K562 (cell line): ENCODE measurements at regions not wholly inside any gene's neighbourhood (a gene's known extent, or its start where the extent isn't known, plus 50 kb on each side); places are given as distances from the start of the nearest gene placed in this dataset.

Experiments
- ATAC-seq: fragments of 200-7000 bp; cut with Tn5 transposase; 3 replicates; pipeline ENCODE4 v1.9.1; 2020; ENCODE audit warnings: moderate library complexity
- BruUV-seq: library from RNA; stranded (reverse); fragments of 400-500 nt; replicated peaks from 2 replicates; lab custom pipeline; 2021; lab: Mats Ljungman, UMichigan
- CTCF ChIA-PET: fragments of 300-600 bp; formaldehyde crosslinking; extraction: SDS; loops from one replicate; lab custom pipeline; 2021; ENCODE audit warnings: low intra/inter-chr PET ratio; lab: Yijun Ruan, JAX
- POLR2A ChIA-PET: fragments of 300-600, 350-650 bp; sonication (Branson Sonifier 250); formaldehyde crosslinking; extraction: SDS; loops from one replicate; lab custom pipeline; 2021; ENCODE audit warnings: antibody characterized with exemption, inconsistent platforms; lab: Yijun Ruan, JAX
- DNase-seq, 4 experiments: peaks; one replicate each; pipeline versions ENCODE4 v3.0.0 to v3.0.0-alpha.2; 2011 to 2018; ENCODE audit warnings: low spot score in 3 of 4, mixed read lengths in 3 of 4; ENCODE audit errors: extremely low read depth in 1 of 4
- FAIRE-seq: peaks from 2 replicates; lab custom pipeline; 2011; peaks lifted over from hg19 to GRCh38; lab: Jason Lieb, UNC
- H2AFZ ChIP-seq: 2 replicates; pipeline ENCODE4 v1.6.0; 2011; ENCODE audit warnings: low read depth, low read length, control low read depth, inconsistent platforms
- H3K27ac ChIP-seq: fragments of 200-600 bp; 3 replicates; pipeline ENCODE4 v1.8.0; 2011; ENCODE audit warnings: low read depth, mild to moderate bottlenecking, control low read depth, inconsistent platforms, low read length, moderate library complexity, mixed read lengths; ENCODE audit errors: extremely low read depth
- H3K27me3 ChIP-seq, 2 experiments: fragments of 300-600 bp in 1 of 2; 2 replicates in 1 of 2; 3 replicates in 1 of 2; pipeline versions ENCODE4 v1.6.0 to v1.8.0; 2011; ENCODE audit warnings: inconsistent platforms in 2 of 2, low read length in 2 of 2, mild to moderate bottlenecking in 1 of 2, mixed read lengths in 1 of 2, moderate library complexity in 1 of 2; ENCODE audit not compliant: control insufficient read depth in 2 of 2, insufficient read depth in 2 of 2
- H3K36me3 ChIP-seq: fragments of 300-600 bp; 3 replicates; pipeline ENCODE4 v1.8.0; 2011; ENCODE audit warnings: mild to moderate bottlenecking, low read length, inconsistent platforms; ENCODE audit not compliant: control insufficient read depth, insufficient read depth
- H3K4me1 ChIP-seq, 2 experiments: fragments of 200-600 bp in 1 of 2; replicated peaks in 1 of 2; 2 replicates in 1 of 2; 3 replicates in 1 of 2; pipeline versions ENCODE4 v1.5.1 to v1.8.0; 2011; ENCODE audit warnings: inconsistent platforms in 2 of 2, low read length in 2 of 2, mild to moderate bottlenecking in 1 of 2, mixed read lengths in 1 of 2, moderate library complexity in 1 of 2; ENCODE audit not compliant: control insufficient read depth in 2 of 2, insufficient read depth in 2 of 2
- H3K4me2 ChIP-seq: 2 replicates; pipeline ENCODE4 v1.6.1; 2011; ENCODE audit warnings: low read length, control low read depth, inconsistent platforms, mixed read lengths; ENCODE audit not compliant: insufficient read depth
- H3K4me3 ChIP-seq: fragments of 200-600 bp; sonication (generic), shearing (Covaris generic); 2 replicates; pipeline ENCODE4 v1.5.1; 2016; ENCODE audit warnings: control low read depth, inconsistent platforms
- H3K79me2 ChIP-seq: fragments of 200-600 bp; 3 replicates; pipeline ENCODE4 v1.8.0; 2011; ENCODE audit warnings: low read length, inconsistent platforms; ENCODE audit not compliant: control insufficient read depth, insufficient read depth
- H3K9ac ChIP-seq, 2 experiments: 2 replicates each; pipeline versions ENCODE4 v1.6.0 to v1.6.1; 2011; ENCODE audit warnings: low read depth in 2 of 2, low read length in 2 of 2, control low read depth in 1 of 2, inconsistent platforms in 1 of 2, mild to moderate bottlenecking in 1 of 2, mixed read lengths in 1 of 2; ENCODE audit not compliant: insufficient read depth in 1 of 2
- H3K9me1 ChIP-seq: one replicate; pipeline ENCODE4 v1.6.0; 2011; ENCODE audit warnings: inconsistent platforms, mild to moderate bottlenecking, low read length, moderate library complexity; ENCODE audit not compliant: control insufficient read depth, insufficient read depth
- H3K9me3 ChIP-seq: replicated peaks from 2 replicates; pipeline ENCODE4 v1.5.1; 2011; ENCODE audit warnings: low read depth, low read length, inconsistent platforms; ENCODE audit not compliant: control insufficient read depth, insufficient read depth
- H4K20me1 ChIP-seq: replicated peaks from 2 replicates; pipeline ENCODE4 v1.6.1; 2011; ENCODE audit warnings: low read length, inconsistent platforms, mixed read lengths; ENCODE audit not compliant: control insufficient read depth, insufficient read depth
- CHAMP1 ChIP-seq: fragments of 450-650 bp; IDR thresholded peaks from 2 replicates; pipeline ENCODE4 v1.6.1; 2016; ENCODE audit warnings: mild to moderate bottlenecking
- COPS2 ChIP-seq: fragments of 450-650 bp; conservative IDR thresholded peaks from 2 replicates; pipeline ENCODE4 v1.6.1; 2016; ENCODE audit warnings: mild to moderate bottlenecking, moderate library complexity
- DLX4 ChIP-seq: fragments of 250-450 bp; sonication (Bioruptor Pico); IDR thresholded peaks from 2 replicates; pipeline ENCODE4 v1.6.1; 2021; ENCODE audit warnings: mild to moderate bottlenecking
- GATAD2B ChIP-seq: fragments of 450-650 bp; IDR thresholded peaks from 2 replicates; pipeline ENCODE4 v1.6.1; 2017; ENCODE audit warnings: mild to moderate bottlenecking, borderline replicate concordance
- IFI16 ChIP-seq: fragments of 250-450 bp; sonication (Bioruptor Pico); IDR thresholded peaks from 2 replicates; pipeline ENCODE4 v2.1.2; 2022; ENCODE audit warnings: mild to moderate bottlenecking, inconsistent platforms
- NFYB ChIP-seq: IDR thresholded peaks from 2 replicates; pipeline ENCODE4 v1.6.1; 2011; ENCODE audit warnings: mild to moderate bottlenecking, moderate library complexity; ENCODE audit not compliant: insufficient read length; ENCODE audit errors: extremely low read depth
- POLR2AphosphoS2 ChIP-seq: IDR thresholded peaks from 2 replicates; pipeline ENCODE4 v1.6.1; 2012; ENCODE audit warnings: low read length, improper control_type of control experiment
- POLR3G ChIP-seq: IDR thresholded peaks from 2 replicates; pipeline ENCODE4 v1.6.1; 2011; ENCODE audit not compliant: insufficient read length, insufficient replicate concordance; ENCODE audit errors: extremely low read depth
- SOX6 ChIP-seq: fragments of 450-650 bp; IDR thresholded peaks from 2 replicates; pipeline ENCODE4 v1.6.1; 2014; ENCODE audit warnings: mild to moderate bottlenecking
- ZBTB49 ChIP-seq: sonication (generic); formaldehyde crosslinking; IDR thresholded peaks from 2 replicates; pipeline ENCODE4 v1.8.0; 2022; ENCODE audit warnings: missing genetic modification reagents, mild to moderate bottlenecking, borderline replicate concordance
- WGBS: fragments of 100-300 bp; shearing (Covaris generic); methylation state at CpG from one replicate; pipeline ENCODE4 v1.1.6; 2016; ENCODE audit warnings: low coverage, mixed read lengths; ENCODE audit not compliant: insufficient coverage; ENCODE audit errors: missing lambda C conversion rate; 5-methylcytosine and 5-hydroxymethylcytosine counted together
- in situ Hi-C: fragments of 300-500 bp; cut with MboI; formaldehyde crosslinking; loops from 4 replicates; pipeline ENCODE4 v1.15.0; 2018; ENCODE audit warnings: inconsistent platforms, mixed read lengths
- intact Hi-C: fragments of 100-400 bp; cut with micrococcal nuclease; formaldehyde crosslinking; loops from 2 replicates; pipeline ENCODE4 v1.14.2; 2022

GRCh38 chr12:43290836-43291235 is 261.2 kb downstream of the ADAMTS20 start:
- H3K4me3 ChIP-seq: no peak overlapping the region
- no peaks in the 10 kb centered on the region for H3K79me2 ChIP-seq
- WGBS: 15% methylated on average over 2 of the region's 2 CpGs
- no peak overlapping the region for H3K4me2 ChIP-seq
- no peak overlapping the region for H3K9ac ChIP-seq
- no peaks in the 10 kb centered on the region for H4K20me1 ChIP-seq
- FAIRE-seq (no peak), DNase-seq (no peak), ATAC-seq (no peak)
- H2AFZ ChIP-seq: no peak overlapping the region
- ChIA-PET CTCF (no interaction called here), POLR2A (interaction anchor here (0.5 kb wide), 1 partner anchor 16 kb away, joined by 3 read pairs; no protein-coding TSS in a partner anchor)
- H3K4me1 ChIP-seq: no peaks in the 10 kb centered on the region
- H3K36me3 ChIP-seq: no peaks in the 10 kb centered on the region
- TF ChIP-seq COPS2: no peak
- intact Hi-C loops: no loop called here
- H3K9me3 ChIP-seq: no peaks in the 10 kb centered on the region
- H3K27me3 ChIP-seq: no peaks in the 10 kb centered on the region
- H3K9me1 ChIP-seq: no peaks in the 10 kb centered on the region
- no TSS peak for BruUV-seq
- no peak overlapping the region for H3K27ac ChIP-seq
- in situ Hi-C loops: no loop called here

GRCh38 chr12:43289426-43289801 is 262.6 kb downstream of the ADAMTS20 start:
- H3K4me3 ChIP-seq: no peak overlapping the region
- ChIA-PET POLR2A (no interaction called here), CTCF (no interaction called here)
- no peaks in the 10 kb centered on the region for H3K79me2 ChIP-seq
- WGBS: 2% methylated on average over 5 of the region's 5 CpGs
- no peak overlapping the region for H3K27ac ChIP-seq
- H3K9ac ChIP-seq: no peak overlapping the region
- no peak for FAIRE-seq
- H3K4me1 ChIP-seq: no peaks in the 10 kb centered on the region
- no TSS peak for BruUV-seq
- no peaks in the 10 kb centered on the region for H3K27me3 ChIP-seq
- no peaks in the 10 kb centered on the region for H3K9me1 ChIP-seq
- intact Hi-C loops: no loop called here
- no peak overlapping the region for H3K4me2 ChIP-seq
- no peak for DNase-seq
- no peak overlapping the region for H2AFZ ChIP-seq
- H4K20me1 ChIP-seq: no peaks in the 10 kb centered on the region
- H3K9me3 ChIP-seq: no peaks in the 10 kb centered on the region
- in situ Hi-C loops: no loop called here
- H3K36me3 ChIP-seq: no peaks in the 10 kb centered on the region
- ATAC-seq: no peak
- TF ChIP-seq DLX4 (CRISPR knock-in tag) (no peak), GATAD2B (no peak), POLR2AphosphoS2 (no peak), NFYB (no peak), POLR3G (no peak), CHAMP1 (no peak), IFI16 (no peak), SOX6 (no peak), ZBTB49 (CRISPR knock-in tag) (no peak)
